ENCODE measurements at regions not wholly inside any gene's neighbourhood (a gene's known extent, or its start where the extent isn't known, plus 50 kb on each side); places are given as distances from the start of the nearest gene placed in this dataset.

- WGBS (ENCODE audit: low lambda C conversion rate) = 28% methylated on average over 5 of the region's 5 CpGs
- Histone ChIP-seq H2AFZ (ENCODE audit: low read length) (no peak overlapping the region), H3K9me3 (ENCODE audit: low read length) (no peaks in the 10 kb centered on the region), H3K9ac (ENCODE audit: insufficient read depth, low read depth, low read length) (no peak overlapping the region), H3K27ac (ENCODE audit: extremely low read length, insufficient read depth, low read length) (no peak overlapping the region), H3K36me3 (replicated peaks in 1 of 2; ENCODE audit: control insufficient read depth in 1 of 2, insufficient read depth in 2 of 2, low read length in 2 of 2) (no peaks in the 10 kb centered on the region), H3K4me2 (ENCODE audit: low read depth, low read length) (no peak overlapping the region), H4K20me1 (ENCODE audit: insufficient read depth, low read length) (no peaks in the 10 kb centered on the region), H3K79me2 (ENCODE audit: insufficient read depth, low read length) (no peaks in the 10 kb centered on the region), H3K27me3 (ENCODE audit: control insufficient read depth in 1 of 2, insufficient read depth in 2 of 2, low read length in 2 of 2) (peaks cover 2 to 18% of the 10 kb centered on the region in 2 experiments; a peak in 3 of 5 replicates), H3K4me1 (ENCODE audit: insufficient read depth, low read length) (no peaks in the 10 kb centered on the region), H3K4me3 (replicated peaks in 1 of 3; ENCODE audit: insufficient read depth in 1 of 3, low read depth in 2 of 3, low read length in 3 of 3) (no peak overlapping the region)
- POLR2A ChIA-PET = no interaction called here
- CTCF ChIA-PET (ENCODE audit: low intra/inter-chr PET ratio, low total read pairs) = no interaction called here
- intact Hi-C loops (cut with micrococcal nuclease; ENCODE audit: unreplicated experiment) (no loop called here), in situ Hi-C loops (cut with HindIII; ENCODE audit: extremely low pct_ligation_motif_present, low pct_unique_long_range_greater_than_20kb) (no loop called here)
- BruUV-seq (replicated peaks) = no TSS peak
- FAIRE-seq = no peak
- DNase-seq (ENCODE audit: low spot score) = no peak
- no peak for TF ChIP-seq ADNP (CRISPR knock-in tag; IDR thresholded peaks at IDR 0.05)
- no peak for TF ChIP-seq CCAR2 (optimal IDR thresholded peaks at IDR 0.05; ENCODE audit: low read depth, low read length)
- no peak for TF ChIP-seq ZGPAT (CRISPR knock-in tag; IDR thresholded peaks at IDR 0.05)
- TF ChIP-seq ZSCAN22 (CRISPR knock-in tag; IDR thresholded peaks at IDR 0.05) = no peak
- no peak for TF ChIP-seq ATF5 (CRISPR knock-in tag; IDR thresholded peaks at IDR 0.05; ENCODE audit: low read depth)
- peak; percentile 45 for TF ChIP-seq ZNF629 (CRISPR knock-in tag; conservative IDR thresholded peaks at IDR 0.05)
- ATAC-seq = no peak
Measured at GRCh38 chr11:45446434-45446833, 160.3 kb upstream of the SYT13 start.

GRCh38 chr11:45444796-45445195 lies 158.7 kb upstream of the SYT13 start:
- DNase-seq (ENCODE audit: low spot score) = no peak
- ATAC-seq = no peak
- TF ChIP-seq ATF4 (CRISPR knock-in tag; IDR thresholded peaks at IDR 0.05) (no peak), MEIS2 (CRISPR knock-in tag; IDR thresholded peaks at IDR 0.05) (no peak), KDM4B (CRISPR knock-in tag; IDR thresholded peaks at IDR 0.05) (no peak), ZNF678 (CRISPR knock-in tag; IDR thresholded peaks at IDR 0.05) (no peak), ZNF460 (CRISPR knock-in tag; IDR thresholded peaks at IDR 0.05; ENCODE audit: borderline replicate concordance) (no peak), ZNF883 (CRISPR knock-in tag; IDR thresholded peaks at IDR 0.05; ENCODE audit: not compliant biosample characterization) (no peak), CHD4 (IDR thresholded peaks at IDR 0.05; ENCODE audit: borderline replicate concordance, low read length) (no peak), ZNF124 (CRISPR knock-in tag; IDR thresholded peaks at IDR 0.05) (no peak)

More at GRCh38 chr11:45444796-45445195, 158.7 kb upstream of the SYT13 start:
- ChIA-PET POLR2A (no interaction called here), CTCF (ENCODE audit: low intra/inter-chr PET ratio, low total read pairs) (no interaction called here)
- no peak for FAIRE-seq
- Histone ChIP-seq H3K9me3 (ENCODE audit: low read length) (no peaks in the 10 kb centered on the region), H3K4me3 (replicated peaks in 1 of 3; ENCODE audit: insufficient read depth in 1 of 3, low read depth in 2 of 3, low read length in 3 of 3) (no peak overlapping the region), H3K9ac (ENCODE audit: insufficient read depth, low read depth, low read length) (no peak overlapping the region), H3K36me3 (replicated peaks in 1 of 2; ENCODE audit: control insufficient read depth in 1 of 2, insufficient read depth in 2 of 2, low read length in 2 of 2) (no peaks in the 10 kb centered on the region), H3K79me2 (ENCODE audit: insufficient read depth, low read length) (no peaks in the 10 kb centered on the region), H3K4me1 (ENCODE audit: insufficient read depth, low read length) (no peaks in the 10 kb centered on the region), H3K27me3 (ENCODE audit: control insufficient read depth in 1 of 2, insufficient read depth in 2 of 2, low read length in 2 of 2) (peaks cover 2 to 14% of the 10 kb centered on the region in 2 experiments; a peak in 3 of 5 replicates), H3K4me2 (ENCODE audit: low read depth, low read length) (no peak overlapping the region), H3K27ac (ENCODE audit: extremely low read length, insufficient read depth, low read length) (no peak overlapping the region), H2AFZ (ENCODE audit: low read length) (no peak overlapping the region), H4K20me1 (ENCODE audit: insufficient read depth, low read length) (no peaks in the 10 kb centered on the region)
- in situ Hi-C loops (cut with HindIII; ENCODE audit: extremely low pct_ligation_motif_present, low pct_unique_long_range_greater_than_20kb) = no loop called here
- no TSS peak for BruUV-seq (replicated peaks)
- WGBS (ENCODE audit: low lambda C conversion rate) = 18% methylated on average over 3 of the region's 6 CpGs
- intact Hi-C loops (cut with micrococcal nuclease; ENCODE audit: unreplicated experiment) = no loop called here
